Breast epithelium (tissue), 3 donors: ENCODE measurements at regions not wholly inside any gene's neighbourhood (a gene's known extent, or its start where the extent isn't known, plus 50 kb on each side); places are given as distances from the start of the nearest gene placed in this dataset.

ENCODE experiments used
- POLR2A ChIP-seq: fragments of 450-650 bp; IDR thresholded peaks from one replicate; pipeline ENCODE4 v1.6.1; 2016; ENCODE audit warnings: antibody characterized with exemption, mild to moderate bottlenecking, moderate library complexity
- POLR2AphosphoS5 ChIP-seq, 3 donors: sonication (generic); formaldehyde crosslinking; IDR thresholded peaks; one replicate each; pipeline ENCODE4 v1.6.1; 2017; ENCODE audit warnings: antibody characterized with exemption in 3 of 3

- TF ChIP-seq POLR2A = no peak
- TF ChIP-seq POLR2AphosphoS5 (IDR thresholded peaks at IDR 0.05) = no peak
These were observed 159.9 kb upstream of the PCDH18 start for GRCh38 chr4:137692205-137692604.
